Activated naive CD4-positive, alpha-beta T cell treated with anti-CD3 and anti-CD28 coated beads, Interleukin-2, amount 50 U/mL, for 16 hours (primary cell): ENCODE measurements at regions not wholly inside any gene's neighbourhood (a gene's known extent, or its start where the extent isn't known, plus 50 kb on each side); places are given as distances from the start of the nearest gene placed in this dataset.
"Not testable (repeated sequence)": the region's sequence is repeated elsewhere in the genome, so short reads cannot be mapped to it uniquely, and the experiment has no call there.

Experiments
- DNase-seq: peaks from one replicate; pipeline ENCODE4 v3.0.0-alpha.2; 2020

DNA sequence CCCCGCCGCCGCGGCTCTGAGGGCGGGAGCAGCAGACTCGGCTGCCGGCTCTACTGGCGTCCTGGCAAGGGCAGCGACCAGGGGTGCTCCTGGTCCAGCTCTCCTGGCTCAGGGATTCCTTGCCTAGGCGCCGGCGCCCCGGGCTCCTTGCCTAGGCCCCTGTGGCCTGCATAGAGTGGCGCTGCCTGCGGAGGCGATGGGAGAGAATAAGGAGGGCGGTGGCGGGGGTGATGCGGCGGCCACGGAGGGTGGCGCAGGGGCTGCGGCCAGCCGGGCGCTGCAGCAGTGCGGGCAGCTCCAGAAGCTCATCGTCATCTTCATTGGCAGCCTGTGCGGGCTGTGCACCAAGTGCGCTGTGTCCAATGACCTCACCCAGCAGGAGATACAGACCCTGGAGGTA, 136.6 kb upstream of the TP53TG3D start:
- DNase-seq: not testable (repeated sequence)

DNA sequence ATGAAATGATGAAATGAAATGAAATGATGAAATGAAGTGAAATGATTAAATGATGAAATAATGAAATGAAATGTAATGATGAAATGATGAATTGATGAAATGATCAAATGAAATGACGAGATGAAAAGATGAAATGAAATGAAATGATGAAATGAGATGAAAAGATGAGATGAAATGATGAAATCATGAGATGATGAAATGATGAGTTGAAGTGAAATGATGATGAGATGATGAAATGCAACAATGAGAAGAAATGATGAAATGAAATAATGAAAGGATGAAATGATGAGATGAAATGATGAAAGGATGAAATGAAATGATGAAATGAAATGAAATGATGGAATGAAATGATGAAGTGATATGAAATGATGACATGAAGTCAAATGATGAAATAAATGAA, 132.7 kb upstream of the TP53TG3D start:
- not testable (repeated sequence) for DNase-seq

DNA sequence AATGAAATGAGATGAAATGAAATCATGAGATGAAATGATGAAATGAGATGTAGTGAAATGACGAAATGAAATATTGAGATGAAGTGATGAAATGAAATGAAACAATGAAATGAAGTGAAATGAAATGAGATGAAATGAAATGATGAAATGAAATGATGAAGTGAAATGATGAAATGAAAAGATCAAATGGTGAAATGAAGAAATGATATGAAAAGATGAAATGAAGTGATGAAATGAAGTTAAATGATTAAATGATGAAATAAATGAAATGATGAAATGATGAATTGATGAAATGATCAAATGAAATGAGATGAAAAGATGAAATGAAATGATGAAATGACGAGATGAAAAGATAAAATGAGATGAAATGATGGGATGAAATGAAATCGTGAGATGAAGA, 132.3 kb upstream of the TP53TG3D start:
- DNase-seq: not testable (repeated sequence)

DNA sequence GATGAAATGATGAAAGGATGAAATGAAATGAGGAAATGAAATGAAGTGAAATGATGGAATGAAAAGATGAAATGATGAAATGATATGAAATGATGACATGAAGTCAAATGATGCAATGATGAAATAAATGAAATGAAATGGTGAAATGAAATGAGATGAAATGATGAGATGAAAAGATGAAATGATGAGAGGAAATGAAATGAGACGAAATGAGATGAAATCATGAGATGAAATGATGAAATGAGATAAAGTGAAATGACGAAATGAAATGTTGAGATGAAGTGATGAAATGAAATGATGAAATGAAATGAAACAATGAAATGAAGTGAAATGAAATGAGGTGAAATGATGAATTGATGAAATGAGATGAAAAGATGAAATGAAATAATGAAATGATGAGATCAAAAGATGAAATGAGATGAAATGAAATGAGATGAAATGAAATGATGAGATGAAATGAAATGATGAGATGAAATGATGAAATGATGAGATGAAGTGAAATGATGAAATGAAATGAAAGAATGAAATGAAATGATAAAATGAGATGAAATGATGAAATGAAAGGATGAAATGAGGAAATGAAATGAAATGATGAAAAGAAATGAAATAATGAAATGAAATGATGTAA, 131.7 kb upstream of the TP53TG3D start:
- not testable (repeated sequence) for DNase-seq

DNA sequence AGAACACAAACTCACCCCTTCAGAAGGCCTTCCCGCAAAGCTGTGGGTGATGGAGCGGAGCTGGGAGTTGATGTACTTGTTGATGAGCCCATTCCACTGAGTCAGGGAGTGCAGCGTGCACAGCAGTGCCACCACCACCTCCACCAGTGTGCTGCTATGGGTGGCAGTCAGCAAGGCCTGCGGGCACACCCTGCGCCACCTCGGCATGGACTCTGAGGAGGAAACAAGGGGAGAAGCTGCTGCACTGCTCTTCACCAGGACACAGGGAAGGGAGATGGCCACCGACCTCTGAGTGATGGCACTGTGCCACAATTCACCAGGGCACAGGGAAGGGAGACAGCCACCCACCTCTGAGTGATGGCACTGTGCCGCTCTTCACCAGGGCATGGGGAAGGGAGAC, 100.7 kb upstream of the TP53TG3D start:
- DNase-seq: not testable (repeated sequence)

DNA sequence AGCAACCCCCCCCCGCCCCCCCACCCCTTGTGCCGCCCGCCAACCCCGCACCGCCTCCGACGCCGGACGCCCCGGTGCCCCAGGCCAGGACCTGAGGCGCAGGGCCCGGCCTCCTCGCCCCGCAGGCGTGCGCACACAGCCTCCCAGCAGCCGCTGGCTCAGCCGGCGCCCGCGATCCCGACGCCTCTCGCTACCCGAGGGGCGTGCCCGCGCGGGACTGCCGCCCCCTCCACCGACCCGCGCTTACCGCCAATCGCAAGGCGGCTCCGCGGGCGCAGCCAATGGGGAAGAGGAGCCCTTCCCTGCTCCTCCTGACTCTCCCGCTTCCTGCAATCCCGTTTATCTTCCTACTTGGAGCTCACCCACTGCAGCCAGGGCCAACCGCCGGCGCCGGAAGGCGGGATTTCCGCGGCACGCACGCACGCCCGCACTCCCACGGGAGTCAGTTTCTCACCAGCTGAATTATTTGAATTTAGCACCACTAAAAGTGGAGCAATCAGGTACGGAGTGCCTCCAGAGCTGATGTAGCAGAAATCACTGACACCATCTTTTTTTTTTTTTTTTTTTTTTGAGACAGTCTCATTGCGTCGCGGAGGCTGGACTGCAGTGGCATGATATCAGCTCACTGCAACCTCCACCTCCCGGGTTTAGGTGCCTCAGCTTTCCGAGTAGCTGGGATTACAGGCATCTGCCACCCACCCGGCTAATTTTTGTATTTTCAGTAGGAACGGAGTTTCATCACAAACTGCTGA, 65.0 kb upstream of the TP53TG3D start:
- not testable (repeated sequence) for DNase-seq

DNA sequence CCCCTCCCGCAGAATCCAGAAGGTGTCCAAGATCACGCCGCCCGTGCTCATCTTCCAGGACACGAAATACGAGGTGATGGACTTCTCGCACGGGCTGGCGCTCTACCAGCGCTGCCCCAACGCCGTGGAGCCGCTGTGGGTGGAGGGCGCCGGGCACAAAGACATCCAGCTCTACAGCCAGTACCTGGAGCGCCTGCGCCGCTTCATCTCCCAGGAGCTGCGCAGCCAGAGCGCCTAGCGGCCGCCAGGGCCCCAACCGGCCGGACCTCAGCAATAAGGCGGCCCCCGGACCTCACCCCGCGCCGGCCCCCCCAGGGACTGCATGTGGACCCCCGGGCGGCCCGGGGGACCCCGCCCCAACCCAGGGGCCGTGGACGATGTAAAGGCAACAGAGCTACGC, 50.5 kb upstream of the TP53TG3D start:
- not testable (repeated sequence) for DNase-seq
